ENCODE measurements at regions not wholly inside any gene's neighbourhood (a gene's known extent, or its start where the extent isn't known, plus 50 kb on each side); places are given as distances from the start of the nearest gene placed in this dataset.

- ATAC-seq (ENCODE audit: low FRiP score): no peak
- no peak for DNase-seq (ENCODE audit: low spot score)
- TF ChIP-seq CTCF (IDR thresholded peaks at IDR 0.05): no peak
Observed at GRCh38 chr4:14143892-14144291, 516.4 kb upstream of the BOD1L1 start.

- ATAC-seq (ENCODE audit: low FRiP score) (no peak), DNase-seq (ENCODE audit: low spot score) (no peak)
- no peak for TF ChIP-seq CTCF (IDR thresholded peaks at IDR 0.05)
Observed at GRCh38 chr4:14149176-14150053, 521.9 kb upstream of the BOD1L1 start.

- no peak for TF ChIP-seq CTCF (IDR thresholded peaks at IDR 0.05)
- ATAC-seq (ENCODE audit: low FRiP score) (no peak), DNase-seq (ENCODE audit: low spot score) (no peak)
Observed at GRCh38 chr4:14151101-14151500, 523.6 kb upstream of the BOD1L1 start.

GRCh38 chr4:14152834-14153519 lies 525.5 kb upstream of the BOD1L1 start:
- TF ChIP-seq CTCF (IDR thresholded peaks at IDR 0.05): no peak
- DNase-seq (ENCODE audit: low spot score) (no peak), ATAC-seq (ENCODE audit: low FRiP score) (no peak)

GRCh38 chr4:14155803-14156202 lies 528.3 kb upstream of the BOD1L1 start:
- DNase-seq (ENCODE audit: low spot score): no peak
- TF ChIP-seq CTCF (IDR thresholded peaks at IDR 0.05): no peak
- ATAC-seq (ENCODE audit: low FRiP score): no peak

- TF ChIP-seq CTCF (IDR thresholded peaks at IDR 0.05): no peak
- ATAC-seq (ENCODE audit: low FRiP score) (no peak), DNase-seq (ENCODE audit: low spot score) (no peak)
Observed at GRCh38 chr4:14157262-14157661, 529.7 kb upstream of the BOD1L1 start.
